Activated effector memory CD4-positive, alpha-beta T cell treated with Interleukin-2 at 50 U/mL for 16 hours (primary cell): ENCODE measurements at regions not wholly inside any gene's neighbourhood (a gene's known extent, or its start where the extent isn't known, plus 50 kb on each side); places are given as distances from the start of the nearest gene placed in this dataset.
"Not testable (repeated sequence)": the region's sequence is repeated elsewhere in the genome, so short reads cannot be mapped to it uniquely, and the experiment has no call there.

Source experiments
- DNase-seq: peaks from one replicate; pipeline ENCODE4 v3.0.0-alpha.2; 2020

DNA sequence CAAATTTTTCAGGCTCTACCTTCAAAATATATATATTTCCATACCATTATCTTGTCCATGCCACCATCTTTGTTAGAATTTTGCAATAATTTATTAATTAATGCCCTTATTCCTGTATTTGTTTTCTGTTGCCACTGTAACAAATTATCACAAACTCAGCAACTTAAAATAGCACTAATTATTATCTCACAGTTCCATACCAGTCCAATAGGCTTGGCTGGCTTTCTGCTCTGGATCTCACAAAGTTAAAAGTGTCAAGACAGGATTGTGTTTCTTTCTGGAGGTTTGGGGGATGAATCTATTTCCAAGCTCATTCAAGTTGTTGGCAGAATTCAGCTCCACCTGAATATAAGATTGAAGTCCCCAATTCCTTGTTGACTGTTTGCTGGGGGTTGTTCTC is 58.6 kb upstream of the SLC38A4 start:
- no peak for DNase-seq

DNA sequence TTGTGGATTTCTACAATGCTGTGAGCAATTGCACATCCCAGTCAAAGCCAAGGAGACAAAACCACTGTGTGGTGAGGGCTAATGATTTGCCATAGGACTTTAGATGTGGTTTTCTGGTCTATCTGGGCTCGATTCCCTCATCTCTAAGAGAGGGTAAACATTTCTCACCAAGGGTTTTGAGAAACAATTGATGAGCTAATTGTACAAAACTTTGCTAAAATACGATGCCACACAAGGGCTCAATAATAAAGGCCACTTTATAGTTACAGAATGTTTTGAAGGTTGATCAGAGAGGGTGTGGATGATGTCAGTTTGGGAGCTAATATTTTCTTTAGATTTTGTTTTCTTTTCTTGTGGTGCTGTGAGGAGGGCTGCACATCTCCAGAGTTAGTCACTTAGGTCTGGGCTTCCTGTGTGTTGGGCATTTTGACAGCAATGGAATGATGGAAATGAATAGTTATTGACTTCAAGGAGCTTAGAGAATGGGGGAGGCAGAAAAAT is 60.8 kb upstream of the SLC38A4 start:
- no peak for DNase-seq

DNA sequence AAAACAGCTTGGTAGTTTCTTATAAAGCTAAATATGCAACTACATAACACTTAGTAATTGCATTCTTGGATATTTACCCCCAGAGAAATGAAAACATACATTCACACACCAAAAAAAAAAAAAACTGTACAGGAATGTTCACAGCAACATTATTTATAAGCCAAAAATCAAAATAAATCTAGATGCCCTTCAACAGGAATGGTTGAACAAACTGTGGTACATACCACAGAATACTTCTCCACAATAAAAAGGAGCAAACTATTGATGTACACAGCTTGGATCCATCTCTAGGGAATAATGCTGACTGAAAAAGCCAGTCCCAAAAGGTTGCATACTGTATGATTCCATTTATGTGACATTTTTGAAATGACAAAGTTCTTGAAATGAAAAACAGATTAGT is 62.1 kb upstream of the SLC38A4 start:
- DNase-seq = no peak

DNA sequence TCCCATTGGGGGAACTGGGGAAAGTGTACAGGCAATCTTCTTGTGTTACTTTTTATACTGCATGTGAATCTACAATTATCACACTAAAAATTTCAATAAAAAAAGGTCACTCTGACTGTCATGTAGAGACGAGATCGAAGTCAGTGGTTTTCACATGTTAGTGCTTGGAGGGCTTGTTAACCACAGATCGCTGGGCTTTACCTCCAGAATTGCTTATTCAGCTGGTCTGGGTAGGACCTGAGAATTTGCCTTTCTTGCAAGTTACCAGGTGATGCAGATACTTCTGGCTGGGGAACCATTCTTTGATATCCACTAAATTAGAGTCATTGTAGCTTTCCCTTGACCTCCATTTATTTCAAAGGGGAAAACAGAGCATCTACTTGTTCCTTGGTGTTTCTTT is 62.8 kb upstream of the SLC38A4 start:
- DNase-seq = no peak

DNA sequence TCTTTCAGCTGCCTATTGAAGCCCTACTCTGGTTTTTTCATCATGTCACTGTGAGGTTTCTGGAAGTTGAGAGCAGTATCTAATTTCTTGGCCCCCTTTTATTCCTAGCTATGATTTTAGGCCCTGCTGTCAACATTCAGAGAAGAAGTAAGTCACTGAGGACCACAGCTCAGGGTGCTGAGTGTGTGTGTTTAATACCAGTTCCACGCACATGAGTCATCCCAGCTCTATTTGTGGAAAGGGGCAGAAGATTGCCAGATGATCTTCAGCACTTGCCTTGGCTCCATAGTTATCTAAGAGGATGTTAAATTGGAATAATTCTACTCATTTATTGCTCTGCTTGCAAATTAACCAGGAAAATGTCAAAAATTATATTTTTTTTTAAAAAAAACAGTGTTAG is 65.5 kb upstream of the SLC38A4 start:
- no peak for DNase-seq

DNA sequence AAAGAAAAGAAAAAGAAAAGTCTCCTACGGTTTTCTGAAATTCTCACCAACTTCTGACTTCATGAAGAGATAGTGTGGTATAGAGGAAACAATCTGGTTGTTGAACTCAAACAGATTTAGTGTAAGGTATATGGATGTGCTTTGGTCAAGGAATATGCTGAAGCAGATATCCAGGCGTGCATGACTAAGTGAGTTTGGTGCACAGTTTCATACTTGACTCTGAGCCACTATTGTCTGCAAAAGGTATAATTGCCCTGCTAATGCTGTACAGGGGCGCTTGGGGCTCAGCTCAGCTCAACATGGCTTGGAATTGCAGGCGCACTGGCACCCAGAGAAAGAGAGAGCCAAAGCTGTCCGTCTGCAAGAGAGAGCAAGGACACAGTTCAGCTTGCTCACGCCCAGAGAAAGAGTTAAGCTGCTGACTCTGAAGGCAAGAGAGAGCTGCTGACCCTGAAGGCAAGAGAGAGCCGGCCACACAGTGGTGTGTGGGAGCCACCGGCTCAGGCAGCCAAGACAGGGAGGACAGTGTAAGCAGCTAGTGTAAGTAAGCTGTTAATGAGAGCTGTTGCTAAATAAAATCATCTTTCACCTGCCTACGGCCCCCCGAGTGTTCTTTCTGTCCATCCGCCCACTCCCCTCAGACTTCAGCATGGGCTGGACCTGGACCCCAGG is 66.4 kb upstream of the SLC38A4 start:
- DNase-seq = no peak

DNA sequence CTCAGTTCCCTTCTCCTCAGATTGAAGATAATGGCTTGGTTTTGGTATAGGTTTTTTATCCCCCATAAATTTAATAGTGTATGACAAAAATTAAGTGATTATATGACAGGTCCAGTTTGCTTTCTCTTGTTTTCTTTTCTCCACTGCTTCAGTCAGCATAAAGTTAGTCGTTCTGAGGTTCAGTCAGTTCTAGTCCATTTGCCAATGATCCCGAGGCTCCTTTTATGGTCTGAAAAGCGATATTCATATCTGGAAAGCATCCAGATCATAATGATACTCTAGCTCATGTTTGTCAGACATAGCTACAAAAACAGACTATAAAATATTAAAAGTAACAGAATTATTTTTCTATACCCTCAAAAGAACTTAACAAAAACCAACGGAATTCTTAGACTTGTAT is 67.1 kb upstream of the SLC38A4 start:
- DNase-seq = no peak

DNA sequence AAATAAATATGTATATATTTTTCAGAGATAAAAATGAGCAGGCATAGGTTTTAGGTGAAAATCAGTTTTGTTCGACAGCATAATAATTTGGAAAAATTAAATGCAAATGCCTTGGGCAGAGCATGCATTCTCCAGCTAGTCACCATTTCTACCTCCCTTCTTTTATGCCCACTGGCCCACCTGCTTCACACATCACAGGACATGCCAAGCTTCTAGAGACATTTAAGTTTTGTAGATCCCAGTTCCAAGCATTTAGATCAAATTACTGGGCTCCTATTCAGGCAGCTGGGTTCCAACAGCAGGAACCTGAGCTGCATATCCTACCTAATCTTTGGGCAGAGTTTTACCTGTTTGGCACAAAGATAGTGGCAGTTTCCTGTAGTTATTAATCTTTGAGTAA is 67.6 kb upstream of the SLC38A4 start:
- DNase-seq = no peak

DNA sequence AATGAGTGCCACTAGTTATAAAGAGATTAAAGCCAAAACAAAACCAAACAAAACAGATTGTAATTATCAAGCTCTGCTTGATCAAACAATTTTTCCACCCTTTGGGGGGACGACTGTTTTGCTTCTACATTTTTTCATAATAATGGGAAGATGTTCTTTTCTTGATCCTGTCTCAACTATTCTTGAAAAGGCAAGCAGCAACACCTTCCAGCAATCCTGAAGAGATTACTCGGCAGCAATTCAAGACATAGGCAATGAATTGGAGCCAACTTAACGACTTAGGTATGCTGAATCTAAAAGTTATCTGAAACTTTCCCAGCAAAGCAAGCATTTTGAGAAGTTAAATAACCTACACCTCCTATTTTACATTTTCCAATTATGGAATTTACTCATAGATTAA is 69.9 kb upstream of the SLC38A4 start:
- DNase-seq = no peak

DNA sequence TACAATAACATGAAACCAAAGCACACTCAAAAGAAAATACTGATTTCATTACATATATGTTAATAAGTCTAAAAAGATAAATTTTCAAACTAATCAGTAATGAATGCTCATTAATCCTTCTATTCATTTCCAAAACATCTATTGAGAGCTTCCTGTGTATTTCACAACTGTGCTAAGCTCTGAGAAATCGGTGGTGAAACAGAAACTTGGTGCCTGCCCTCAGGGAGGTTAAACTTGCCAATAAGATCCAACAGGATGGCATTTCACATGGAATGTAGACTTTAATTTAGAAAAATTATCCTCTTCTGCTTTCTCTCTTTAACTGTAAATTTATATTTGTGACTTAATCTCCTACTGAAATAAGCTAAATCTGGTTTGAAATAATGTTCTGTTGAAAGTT is 70.9 kb upstream of the SLC38A4 start:
- DNase-seq = no peak

DNA sequence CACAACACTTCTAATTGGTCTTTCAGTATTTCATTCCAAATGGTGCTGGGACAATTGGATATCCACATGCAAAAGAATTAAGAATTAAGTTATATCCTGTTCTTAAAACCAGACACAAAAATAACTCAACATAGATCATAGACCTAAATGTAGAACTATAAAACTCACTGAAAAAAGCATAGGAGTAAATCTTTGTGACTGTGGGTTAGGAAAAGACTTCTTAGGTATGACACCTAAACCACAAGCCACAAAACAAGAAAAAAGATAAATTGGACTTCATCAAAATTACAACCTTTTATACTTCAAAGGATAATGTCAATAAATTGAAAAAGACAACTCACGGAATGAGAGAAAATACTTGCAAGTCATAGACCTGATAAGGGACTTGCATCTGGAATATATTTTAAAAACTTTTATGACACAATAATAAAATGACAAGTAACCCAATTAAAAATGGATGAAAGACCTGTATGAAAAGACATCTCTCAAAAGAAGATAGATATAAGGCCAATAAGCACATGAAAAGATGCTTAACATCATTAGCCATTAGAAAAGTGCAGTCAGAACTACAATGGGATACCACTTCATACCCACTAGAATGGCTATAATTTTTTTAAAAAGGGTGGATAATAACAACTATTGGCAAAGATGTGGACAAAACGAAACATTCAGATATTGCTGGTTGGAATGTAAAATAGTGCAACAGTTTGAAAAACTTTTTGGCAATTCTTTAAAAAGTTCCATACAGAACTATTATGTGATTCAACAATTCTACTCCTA is 72.5 kb upstream of the SLC38A4 start:
- DNase-seq = no peak

DNA sequence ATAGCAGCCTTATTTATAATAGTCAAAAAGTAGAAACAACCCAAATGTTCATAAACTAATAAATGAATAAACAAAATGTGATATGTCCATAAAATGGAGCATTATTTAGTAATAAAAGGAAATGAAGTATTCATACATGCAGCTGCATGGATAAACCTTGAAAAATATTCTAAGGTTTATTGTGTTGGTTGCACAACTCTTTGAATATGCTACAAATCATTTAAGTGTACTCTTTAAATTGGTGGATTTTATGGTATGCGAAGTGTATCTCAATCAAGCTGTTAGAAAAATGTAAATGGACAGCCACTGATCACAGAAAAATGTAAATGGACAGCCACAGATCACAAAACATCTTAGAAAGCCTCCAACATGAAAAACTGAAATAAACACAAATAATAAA is 73.2 kb upstream of the SLC38A4 start:
- no peak for DNase-seq

DNA sequence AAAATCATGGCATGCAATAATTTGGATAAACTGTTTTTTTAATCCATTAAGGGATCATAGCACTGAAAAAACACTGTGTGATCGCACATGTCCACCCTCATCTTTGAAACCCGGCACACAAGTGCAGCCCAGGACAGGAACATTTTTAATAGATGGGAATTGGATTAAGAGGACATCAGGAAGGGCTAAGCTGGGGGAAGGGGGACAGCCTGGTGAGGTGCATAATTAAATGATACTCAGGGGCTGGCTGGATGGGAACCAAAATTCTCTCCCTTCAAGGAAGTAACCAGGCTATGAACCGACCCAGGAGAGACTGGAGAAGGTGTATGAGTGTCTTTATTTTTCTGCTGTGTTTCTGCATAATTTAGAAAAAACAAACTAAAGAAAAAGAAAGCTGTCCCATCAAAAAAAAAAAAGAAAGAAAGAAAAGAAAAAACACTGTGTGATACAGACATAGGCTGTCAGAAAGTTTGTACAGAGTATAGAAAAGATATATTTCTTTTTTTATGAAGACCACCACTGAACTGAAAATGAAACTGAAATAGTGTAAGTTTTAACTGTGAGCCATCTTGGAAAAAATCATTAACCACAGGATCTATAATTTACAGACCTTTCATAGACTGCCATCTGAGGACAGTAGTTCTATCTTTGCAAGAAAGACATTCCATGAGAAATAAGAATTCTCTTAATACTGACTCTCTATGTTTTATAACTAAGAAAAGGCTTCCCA is 75.1 kb upstream of the SLC38A4 start:
- DNase-seq = no peak

DNA sequence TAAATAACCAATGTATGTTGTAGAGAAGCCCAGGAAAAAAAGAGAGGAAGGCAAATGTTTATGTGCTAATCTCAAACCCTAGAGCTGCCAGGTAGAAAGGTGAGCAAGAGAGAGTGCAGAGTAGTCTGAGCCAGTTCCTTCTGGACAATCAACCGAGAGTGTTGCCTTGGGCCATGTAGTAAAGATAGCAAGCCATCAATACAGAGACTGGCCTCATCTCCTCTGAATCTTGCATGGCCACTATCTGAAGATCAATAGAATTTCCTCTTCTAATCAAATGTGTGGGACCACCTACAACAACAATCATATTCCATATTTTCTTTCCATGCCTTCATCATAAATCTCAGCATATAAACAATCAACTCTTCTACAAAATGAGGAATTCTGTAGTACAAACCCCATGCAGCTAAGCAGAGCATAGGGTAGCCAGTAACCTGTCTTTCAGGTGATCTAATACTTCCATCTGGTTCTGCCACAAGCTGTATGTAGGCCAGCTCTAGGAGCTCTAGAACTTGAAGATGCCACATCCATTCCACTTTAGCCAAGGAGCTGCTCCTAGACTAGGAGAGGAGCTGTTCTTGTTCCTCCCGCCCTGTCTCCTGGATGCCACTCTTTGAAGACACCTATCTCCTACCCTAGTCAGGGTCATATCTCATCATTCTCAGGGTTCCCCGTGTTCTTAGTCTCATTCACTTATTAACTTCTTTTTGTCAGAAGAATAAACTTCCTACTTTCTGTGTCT is 75.8 kb upstream of the SLC38A4 start:
- DNase-seq = no peak

DNA sequence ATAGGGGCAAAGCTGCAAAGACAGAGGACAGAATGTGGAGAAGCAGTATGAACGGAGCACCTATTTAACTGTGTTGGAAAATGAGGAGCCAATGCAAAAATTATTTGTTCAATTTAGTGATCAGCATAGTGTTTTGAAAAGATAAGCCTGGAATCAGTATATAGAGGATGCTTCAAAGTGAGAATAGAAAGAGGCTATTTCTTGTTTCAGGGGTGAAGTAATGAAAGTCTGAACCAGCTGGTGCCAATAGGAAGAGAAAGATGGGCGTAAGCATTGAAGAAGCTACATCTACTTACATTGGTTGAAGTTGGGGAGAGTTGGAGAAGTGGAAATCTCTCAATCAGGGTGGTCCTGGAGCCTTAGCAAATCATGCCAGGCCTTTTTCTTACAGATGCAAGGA is 77.3 kb upstream of the SLC38A4 start:
- DNase-seq = no peak

DNA sequence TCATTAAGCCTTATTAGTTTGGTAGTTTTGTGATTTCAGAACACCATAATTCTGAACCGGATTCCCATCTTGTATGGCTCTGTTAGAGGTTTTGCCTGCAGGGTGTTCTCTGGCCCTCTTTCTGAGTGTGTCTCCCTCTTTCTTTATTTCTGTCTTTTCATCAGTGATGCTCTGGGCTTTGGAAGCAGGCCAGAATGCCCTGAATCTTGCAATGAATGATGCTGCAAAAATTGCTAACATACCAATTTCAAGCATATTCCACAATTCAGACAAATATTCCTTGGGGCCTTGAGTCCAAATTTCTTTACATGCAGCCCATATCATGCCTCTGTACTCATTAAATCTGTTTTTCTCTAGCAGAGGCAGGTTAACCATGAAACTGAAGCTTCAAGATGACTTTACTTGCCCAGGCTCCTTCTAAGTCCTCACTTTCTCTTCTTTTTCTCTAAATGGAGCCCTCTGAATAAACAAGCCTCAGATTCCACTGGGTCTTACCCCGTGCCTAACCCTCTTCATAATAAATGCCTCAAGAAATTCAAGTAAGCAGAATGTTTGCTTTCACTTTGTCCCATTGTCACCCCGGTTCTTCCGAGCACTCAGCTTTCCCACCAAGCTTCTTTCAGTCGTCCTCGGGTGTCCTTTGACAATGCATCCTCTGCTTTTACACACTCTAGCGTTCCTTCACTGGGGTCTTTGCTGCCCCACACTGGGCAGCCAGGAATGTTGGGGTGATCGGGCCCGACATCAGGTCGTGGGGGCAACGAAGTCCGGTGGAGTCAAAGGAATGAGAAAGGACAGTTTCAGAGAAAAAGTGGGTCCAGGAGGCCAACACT is 78.8 kb upstream of the SLC38A4 start:
- no peak for DNase-seq

DNA sequence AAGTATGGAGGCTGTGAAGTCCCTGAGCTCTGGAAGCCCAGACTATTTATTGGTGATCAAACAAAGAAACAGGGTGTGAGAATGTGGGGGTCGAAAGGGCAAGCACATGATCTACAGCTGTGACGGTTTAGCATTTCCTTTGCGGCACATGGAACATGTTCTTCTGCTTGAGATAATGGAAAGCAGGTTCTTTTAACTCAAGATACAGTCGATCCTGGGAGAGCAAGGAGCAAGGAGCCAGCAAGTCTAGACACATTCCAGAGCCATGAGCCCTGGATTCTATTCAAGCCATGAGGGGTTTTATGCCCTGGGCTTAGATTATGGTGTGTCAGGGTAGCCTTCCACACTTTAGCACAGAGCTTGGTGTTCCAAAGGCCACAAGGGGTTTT is 79.4 kb upstream of the SLC38A4 start:
- DNase-seq = not testable (repeated sequence)

DNA sequence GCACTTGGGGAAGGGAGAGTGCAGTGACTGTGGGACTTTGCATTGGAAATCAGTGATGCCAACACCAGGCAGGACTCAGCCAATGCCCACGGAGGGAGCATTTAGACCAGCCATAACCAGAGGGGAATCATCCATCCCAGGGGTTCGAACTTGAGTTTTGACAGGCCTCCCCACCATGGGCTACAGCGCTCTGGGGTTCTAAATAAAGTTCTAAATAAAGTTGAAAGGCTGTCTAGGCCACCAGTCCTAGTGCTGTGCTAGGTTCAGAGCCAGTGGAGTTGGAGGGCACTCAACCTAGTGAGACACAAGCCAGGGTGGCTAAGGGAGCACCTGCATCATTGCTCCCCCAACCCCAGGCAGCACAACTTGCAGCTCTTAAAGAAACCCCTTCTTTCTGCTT is 82.0 kb upstream of the SLC38A4 start:
- no peak for DNase-seq

DNA sequence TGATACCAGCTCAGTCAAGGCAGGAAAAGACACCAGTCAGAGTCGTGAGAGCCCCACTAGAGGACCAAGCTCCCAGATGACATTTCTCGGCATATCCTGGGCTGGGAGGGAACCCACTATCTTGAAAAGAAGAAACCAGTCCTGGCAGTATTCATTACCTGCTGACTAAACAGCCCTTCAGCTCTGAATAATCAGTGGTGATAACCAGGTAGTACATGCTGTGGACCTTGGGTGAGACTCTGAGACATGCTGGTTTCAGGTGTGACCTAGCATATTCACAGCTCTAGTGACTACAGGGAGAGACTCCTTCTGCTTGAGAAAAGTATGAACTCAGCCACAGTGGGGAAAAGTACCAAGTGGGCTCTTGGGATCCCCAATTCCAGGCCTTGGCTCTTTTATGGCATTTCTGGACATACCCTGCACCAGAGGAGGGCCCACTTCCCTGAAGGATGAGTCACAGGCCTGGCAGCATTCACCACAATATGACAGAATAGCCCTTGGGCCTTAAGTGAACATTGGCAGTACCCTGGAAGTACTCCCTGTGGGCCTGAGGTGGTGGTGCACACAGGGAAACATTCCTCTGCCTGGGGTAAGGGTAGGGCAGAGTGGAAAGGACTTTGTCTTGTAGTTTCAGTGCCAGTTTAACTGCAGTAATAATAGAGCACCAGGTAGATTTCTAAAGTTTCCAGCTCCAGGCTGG is 82.6 kb upstream of the SLC38A4 start:
- DNase-seq = no peak

DNA sequence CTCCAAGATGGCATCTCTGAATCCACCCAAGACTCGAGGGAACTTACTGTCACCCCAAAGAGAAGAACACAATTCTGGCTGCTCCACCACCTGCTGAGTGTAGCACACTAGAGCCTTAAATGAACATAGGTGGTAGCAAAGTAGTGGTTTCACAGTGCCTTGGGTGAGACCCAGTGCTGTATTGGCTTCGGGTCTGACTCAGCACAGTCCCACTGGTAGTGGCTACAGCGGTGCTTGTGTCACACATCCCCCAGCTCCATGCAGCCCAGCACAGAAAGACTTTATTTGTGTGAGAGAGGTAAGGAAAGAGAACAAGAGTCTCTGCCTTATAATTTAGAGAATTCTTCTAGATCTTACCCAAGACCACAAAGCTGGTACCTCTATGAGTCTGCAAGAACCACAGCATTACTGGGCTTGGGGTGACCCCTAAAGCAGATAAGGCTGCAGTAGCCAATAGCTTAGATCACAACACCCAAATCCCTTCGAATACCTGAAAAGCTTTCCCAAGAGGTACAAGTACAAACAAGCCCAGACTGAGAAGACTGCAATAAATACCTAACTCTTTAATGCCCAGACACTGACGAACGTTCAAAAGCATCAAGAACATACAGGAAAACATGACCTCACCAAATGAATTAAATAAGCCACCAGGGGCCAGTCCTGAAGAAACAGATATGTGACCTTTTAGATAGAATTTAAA is 83.3 kb upstream of the SLC38A4 start:
- no peak for DNase-seq

DNA sequence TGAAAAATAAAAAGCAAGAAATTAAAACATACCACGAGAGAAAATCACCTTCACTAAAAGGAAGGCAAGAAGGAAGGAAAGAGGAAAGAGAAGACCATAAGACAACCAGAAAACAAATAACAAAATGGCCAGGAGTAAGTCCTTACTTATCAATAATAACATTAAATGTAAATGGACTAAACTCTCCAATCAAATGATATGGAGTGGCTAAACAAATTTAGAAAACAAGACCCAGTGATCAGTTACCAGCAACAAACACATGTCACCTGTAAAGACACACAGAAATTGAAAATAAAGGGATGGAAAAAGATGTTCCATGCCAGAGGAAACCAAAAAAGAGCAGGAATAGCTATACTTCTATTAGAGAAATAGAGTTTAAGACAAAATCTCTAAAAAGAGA is 85.0 kb upstream of the SLC38A4 start:
- DNase-seq = no peak
